DND-41 (cell line): ENCODE measurements at regions not wholly inside any gene's neighbourhood (a gene's known extent, or its start where the extent isn't known, plus 50 kb on each side); places are given as distances from the start of the nearest gene placed in this dataset.

ENCODE experiments used
- CTCF ChIP-seq: IDR thresholded peaks from 2 replicates; pipeline ENCODE4 v1.5.1; 2012; ENCODE audit warnings: borderline replicate concordance, low read length, moderate library complexity, mild to moderate bottlenecking; ENCODE audit not compliant: poor library complexity, severe bottlenecking; ENCODE audit errors: extremely low read depth
- EZH2 ChIP-seq: IDR thresholded peaks from 3 replicates; pipeline ENCODE4 v1.6.1; 2012; ENCODE audit warnings: borderline replicate concordance, low read depth, mild to moderate bottlenecking, moderate library complexity, low read length, inconsistent platforms; ENCODE audit not compliant: severe bottlenecking

- TF ChIP-seq CTCF (no peak), EZH2 (no peak)
These were observed 182.9 kb upstream of the ID2 start for GRCh38 chr2:8498994-8499393.
